ENCODE measurements at regions not wholly inside any gene's neighbourhood (a gene's known extent, or its start where the extent isn't known, plus 50 kb on each side); places are given as distances from the start of the nearest gene placed in this dataset.

DNA sequence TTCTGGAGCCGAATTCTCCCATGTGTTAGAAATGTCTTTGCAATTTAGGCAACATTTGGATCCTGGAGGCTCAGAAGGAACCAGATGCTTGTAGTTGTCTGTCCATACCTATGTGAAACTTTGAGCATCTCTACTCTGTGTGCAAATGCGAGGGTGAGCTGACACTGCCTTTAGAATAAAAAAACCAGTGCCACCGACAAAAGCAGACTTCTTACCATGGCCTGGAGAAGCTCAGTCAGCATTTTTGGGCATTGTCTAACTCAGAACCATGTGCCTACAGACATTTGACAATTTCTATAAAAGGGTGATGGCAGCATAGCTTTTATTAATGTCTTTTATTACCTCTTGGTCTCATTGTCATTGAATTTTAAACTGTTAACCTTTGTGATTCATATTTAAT, 78.4 kb upstream of the PPM1H start:
- no peak for DNase-seq
- H3K9me3 ChIP-seq, result no peaks in the 10 kb centered on the region
- no peaks in the 10 kb centered on the region for H3K36me3 ChIP-seq
- H3K4me1 ChIP-seq, result no peaks in the 10 kb centered on the region
- H3K4me3 ChIP-seq (ENCODE audit: low read depth, low read length), result no peak overlapping the region
- H3K27me3 ChIP-seq, result no peaks in the 10 kb centered on the region
- TF ChIP-seq, protein P1, sequence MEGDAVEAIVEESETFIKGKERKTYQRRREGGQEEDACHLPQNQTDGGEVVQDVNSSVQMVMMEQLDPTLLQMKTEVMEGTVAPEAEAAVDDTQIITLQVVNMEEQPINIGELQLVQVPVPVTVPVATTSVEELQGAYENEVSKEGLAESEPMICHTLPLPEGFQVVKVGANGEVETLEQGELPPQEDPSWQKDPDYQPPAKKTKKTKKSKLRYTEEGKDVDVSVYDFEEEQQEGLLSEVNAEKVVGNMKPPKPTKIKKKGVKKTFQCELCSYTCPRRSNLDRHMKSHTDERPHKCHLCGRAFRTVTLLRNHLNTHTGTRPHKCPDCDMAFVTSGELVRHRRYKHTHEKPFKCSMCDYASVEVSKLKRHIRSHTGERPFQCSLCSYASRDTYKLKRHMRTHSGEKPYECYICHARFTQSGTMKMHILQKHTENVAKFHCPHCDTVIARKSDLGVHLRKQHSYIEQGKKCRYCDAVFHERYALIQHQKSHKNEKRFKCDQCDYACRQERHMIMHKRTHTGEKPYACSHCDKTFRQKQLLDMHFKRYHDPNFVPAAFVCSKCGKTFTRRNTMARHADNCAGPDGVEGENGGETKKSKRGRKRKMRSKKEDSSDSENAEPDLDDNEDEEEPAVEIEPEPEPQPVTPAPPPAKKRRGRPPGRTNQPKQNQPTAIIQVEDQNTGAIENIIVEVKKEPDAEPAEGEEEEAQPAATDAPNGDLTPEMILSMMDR (IDR thresholded peaks at IDR 0.05; ENCODE audit: low read depth, low read length), result no peak

DNA sequence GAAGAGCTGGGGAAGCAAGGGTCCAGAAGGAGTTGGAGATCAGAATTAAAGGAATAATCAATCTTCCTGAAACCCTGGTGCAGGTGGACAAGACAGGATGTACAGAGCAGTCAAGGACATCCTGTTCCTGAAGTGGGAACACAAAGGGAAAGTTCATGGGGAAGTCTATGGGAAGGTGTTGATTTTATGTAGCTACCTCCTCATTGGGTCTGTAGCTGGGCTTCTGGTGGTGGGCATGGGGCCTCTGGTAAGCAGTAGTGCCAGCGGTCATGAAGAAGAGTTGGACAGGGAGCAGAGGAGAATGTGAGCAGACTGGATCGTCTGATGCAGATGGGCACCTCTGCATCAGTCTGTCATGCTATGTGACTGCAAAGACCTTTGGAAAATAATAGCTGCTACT, 75.7 kb upstream of the PPM1H start:
- H3K27me3 ChIP-seq, result no peaks in the 10 kb centered on the region; the same call in 1 of the 2 replicates
- TF ChIP-seq, protein P1 (IDR thresholded peaks at IDR 0.05; ENCODE audit: low read depth, low read length), result no peak
- H3K4me1 ChIP-seq, result no peaks in the 10 kb centered on the region
- no peak overlapping the region for H3K4me3 ChIP-seq (ENCODE audit: low read depth, low read length)
- no peaks in the 10 kb centered on the region for H3K9me3 ChIP-seq
- no peak for DNase-seq
- no peaks in the 10 kb centered on the region for H3K36me3 ChIP-seq

DNA sequence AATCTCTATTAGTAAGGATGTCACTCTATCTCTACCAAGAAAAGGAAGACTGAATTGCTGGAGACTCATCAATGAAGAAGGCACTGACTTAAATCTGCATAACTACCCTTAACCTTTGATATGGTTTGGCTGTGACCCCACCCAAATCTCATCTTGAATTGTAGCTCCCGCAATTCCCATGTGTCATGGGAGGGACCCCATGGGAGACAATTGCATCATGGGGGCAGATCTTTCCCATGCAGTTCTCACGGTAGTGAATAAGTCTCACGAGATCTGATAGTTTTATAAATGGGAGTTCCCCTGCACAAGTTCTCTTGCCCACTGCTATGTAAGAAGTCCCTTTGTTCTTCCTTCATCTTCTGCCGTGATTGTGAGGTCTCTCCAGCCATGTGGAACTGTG, 73.4 kb upstream of the PPM1H start:
- Histone ChIP-seq H3K36me3 (no peaks in the 10 kb centered on the region), H3K9me3 (no peaks in the 10 kb centered on the region), H3K4me3 (ENCODE audit: low read depth, low read length) (no peak overlapping the region), H3K27me3 (no peaks in the 10 kb centered on the region; the same call in 1 of the 2 replicates), H3K4me1 (no peaks in the 10 kb centered on the region)
- TF ChIP-seq, protein P1 (IDR thresholded peaks at IDR 0.05; ENCODE audit: low read depth, low read length), result no peak
- DNase-seq, result no peak

DNA sequence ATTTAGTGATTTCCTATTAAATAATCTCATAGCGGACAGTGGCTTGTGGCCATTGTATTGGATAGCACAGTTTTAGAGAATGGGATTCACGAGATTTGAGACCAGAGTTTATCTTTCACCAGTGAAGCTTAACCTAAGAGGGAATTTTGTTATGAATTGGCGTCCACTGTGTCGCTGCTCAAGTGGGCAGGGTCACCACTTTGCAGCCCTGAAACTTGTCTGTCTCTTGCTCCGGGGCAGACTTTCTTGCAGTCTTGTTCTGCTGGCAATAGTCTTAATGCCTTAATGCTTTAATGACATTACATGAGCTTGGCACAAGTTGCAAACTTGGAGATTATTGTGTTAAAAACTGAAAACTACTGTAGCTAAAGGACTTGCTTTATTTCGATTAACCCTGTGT, 72.8 kb upstream of the PPM1H start:
- TF ChIP-seq, protein P1 (IDR thresholded peaks at IDR 0.05; ENCODE audit: low read depth, low read length), result no peak
- Histone ChIP-seq H3K27me3 (no peaks in the 10 kb centered on the region; the same call in 1 of the 2 replicates), H3K9me3 (no peaks in the 10 kb centered on the region), H3K4me1 (no peaks in the 10 kb centered on the region), H3K4me3 (ENCODE audit: low read depth, low read length) (no peak overlapping the region), H3K36me3 (no peaks in the 10 kb centered on the region)
- DNase-seq, result no peak

DNA sequence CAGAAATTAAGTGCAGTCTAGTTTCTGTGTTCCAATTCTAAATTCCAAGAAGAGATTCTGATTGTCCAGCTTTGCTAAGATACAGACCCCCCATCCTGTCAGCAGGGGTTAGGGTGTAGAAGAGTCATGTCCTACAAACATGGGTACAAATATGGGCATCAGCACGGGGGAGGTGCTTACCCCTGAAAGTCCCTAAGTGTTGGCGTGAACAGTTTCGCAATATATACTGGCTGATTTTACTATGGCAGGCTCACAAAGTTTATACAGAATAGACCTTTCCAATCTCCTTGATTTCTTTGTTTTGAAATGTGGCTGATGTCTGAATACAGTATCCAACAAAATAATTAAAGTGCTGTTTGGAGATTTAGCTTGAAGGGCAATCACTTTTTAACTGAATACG, 71.6 kb upstream of the PPM1H start:
- Histone ChIP-seq H3K27me3 (no peaks in the 10 kb centered on the region; the same call in 1 of the 2 replicates), H3K36me3 (no peaks in the 10 kb centered on the region), H3K4me3 (ENCODE audit: low read depth, low read length) (no peak overlapping the region), H3K4me1 (no peaks in the 10 kb centered on the region), H3K9me3 (no peaks in the 10 kb centered on the region)
- TF ChIP-seq, protein P1 (IDR thresholded peaks at IDR 0.05; ENCODE audit: low read depth, low read length), result no peak
- no peak for DNase-seq

DNA sequence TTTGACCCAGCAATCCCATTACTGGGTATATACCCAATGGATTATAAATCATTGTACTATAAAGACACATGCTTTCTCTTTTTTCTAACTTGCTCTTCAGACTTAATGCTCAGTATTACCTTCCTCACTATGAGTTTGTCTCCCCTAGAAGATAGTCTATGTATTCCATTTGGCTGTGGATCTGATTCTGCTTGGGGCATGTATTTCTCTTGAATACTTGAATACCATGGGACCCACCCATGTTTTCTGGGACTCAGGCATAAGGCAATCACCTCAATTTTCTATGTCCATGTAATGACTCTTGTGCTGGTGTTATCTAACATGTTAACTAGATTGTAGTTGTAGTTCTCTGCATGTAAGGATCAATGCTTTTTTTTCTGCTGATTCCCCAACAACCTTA, 70.4 kb upstream of the PPM1H start:
- Histone ChIP-seq H3K9me3 (no peaks in the 10 kb centered on the region), H3K4me3 (ENCODE audit: low read depth, low read length) (no peak overlapping the region), H3K27me3 (no peaks in the 10 kb centered on the region; the same call in 1 of the 2 replicates), H3K36me3 (no peaks in the 10 kb centered on the region), H3K4me1 (no peaks in the 10 kb centered on the region)
- TF ChIP-seq, protein P1 (IDR thresholded peaks at IDR 0.05; ENCODE audit: low read depth, low read length), result no peak
- DNase-seq, result no peak

Data from BE2C (cell line).